ENCODE measurements at regions not wholly inside any gene's neighbourhood (a gene's known extent, or its start where the extent isn't known, plus 50 kb on each side); places are given as distances from the start of the nearest gene placed in this dataset.
"Not testable (repeated sequence)": the region's sequence is repeated elsewhere in the genome, so short reads cannot be mapped to it uniquely, and the experiment has no call there.

GRCh38 chr13:52931539-52932431 lies 83.3 kb upstream of the PCDH8 start:
- DNase-seq (ENCODE audit: low read depth), result no peak

DNA sequence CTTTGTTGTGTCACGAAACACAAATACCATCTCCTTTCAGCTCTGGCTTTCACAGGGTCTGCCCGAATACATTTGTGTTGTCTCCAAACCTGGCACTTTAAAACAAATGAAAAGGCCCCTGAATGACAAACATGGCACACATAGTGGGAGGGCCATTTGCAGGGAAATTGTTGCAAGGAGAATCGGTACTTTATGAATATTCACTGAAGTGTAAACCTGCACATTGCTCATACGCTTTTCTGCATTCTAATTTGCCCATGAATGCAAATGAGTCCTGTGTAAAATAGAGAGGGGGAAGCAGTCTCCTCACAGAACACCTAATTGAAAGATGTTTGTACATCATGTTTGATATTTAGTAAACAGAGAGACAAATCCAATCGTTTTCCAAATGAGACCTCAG lies 82.7 kb upstream of the PCDH8 start:
- no peak for DNase-seq (ENCODE audit: low read depth)

GRCh38 chr13:52929846-52930245 lies 81.4 kb upstream of the PCDH8 start:
- DNase-seq (ENCODE audit: low read depth), result no peak

DNA sequence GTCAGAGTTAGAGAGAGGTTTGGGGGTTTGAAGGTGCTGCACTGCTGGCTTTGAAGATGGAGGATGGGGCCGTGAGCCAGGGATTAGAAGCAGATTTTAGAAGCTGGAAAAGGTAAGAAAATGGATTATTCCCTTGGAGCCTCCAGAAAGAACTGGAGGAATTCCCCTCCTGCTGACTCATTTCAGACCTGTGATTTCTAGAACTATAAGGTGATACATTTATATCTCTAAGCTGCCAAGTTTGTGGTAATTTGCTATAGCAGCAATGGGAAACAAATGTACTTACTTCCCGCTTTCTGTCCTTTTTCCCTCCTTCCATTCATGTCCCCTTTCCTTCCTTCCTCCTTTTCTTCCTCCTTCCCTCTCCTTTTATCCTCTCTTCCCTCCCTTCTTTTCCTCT lies 78.5 kb upstream of the PCDH8 start:
- DNase-seq (ENCODE audit: low read depth), result no peak

GRCh38 chr13:52925775-52926285 lies 77.4 kb upstream of the PCDH8 start:
- DNase-seq (ENCODE audit: low read depth), result peak; percentile 24

GRCh38 chr13:52925251-52925650 lies 76.8 kb upstream of the PCDH8 start:
- peak; percentile 6 for DNase-seq (ENCODE audit: low read depth)

DNA sequence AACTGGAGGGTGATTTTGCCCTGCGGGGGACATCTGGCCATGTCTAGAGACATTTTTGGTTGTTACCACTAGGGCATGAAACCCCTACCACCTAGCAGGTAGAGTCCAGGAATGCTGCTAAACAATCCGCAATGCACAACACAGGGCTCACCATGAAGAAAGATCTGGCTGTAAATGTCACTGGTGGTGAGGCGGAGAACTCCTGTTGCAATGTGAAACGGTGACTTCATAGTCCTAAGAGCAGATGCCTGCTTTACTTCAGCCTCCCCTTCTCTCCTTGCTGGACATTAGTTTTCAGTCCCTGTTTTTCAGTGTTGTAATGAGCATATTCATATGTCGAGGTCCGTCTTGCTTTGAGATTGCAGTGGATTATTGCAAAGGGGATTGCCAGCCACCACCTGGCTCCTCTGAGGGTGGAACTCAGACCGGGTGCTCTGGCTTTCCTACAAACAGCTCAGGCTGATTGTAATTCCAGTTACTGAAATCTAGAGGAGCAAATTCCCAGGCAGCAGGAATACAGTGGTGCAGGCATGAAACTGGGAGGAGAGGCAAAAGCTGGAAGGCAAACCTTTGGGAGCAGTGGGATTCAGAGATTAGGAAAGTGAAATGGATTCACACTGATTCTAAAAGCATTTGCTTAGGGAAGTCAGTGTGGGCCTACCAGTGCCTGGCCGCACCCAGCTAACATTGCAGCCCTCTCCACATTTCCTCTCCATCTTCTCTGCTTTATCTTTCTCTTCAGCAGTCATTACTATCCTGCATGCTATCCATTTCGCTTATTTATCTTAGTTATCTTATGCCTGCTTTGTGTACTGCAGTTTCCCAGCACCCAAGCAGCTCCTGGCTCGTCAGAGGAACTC lies 76.1 kb upstream of the PCDH8 start:
- DNase-seq (ENCODE audit: low read depth), result no peak

DNA sequence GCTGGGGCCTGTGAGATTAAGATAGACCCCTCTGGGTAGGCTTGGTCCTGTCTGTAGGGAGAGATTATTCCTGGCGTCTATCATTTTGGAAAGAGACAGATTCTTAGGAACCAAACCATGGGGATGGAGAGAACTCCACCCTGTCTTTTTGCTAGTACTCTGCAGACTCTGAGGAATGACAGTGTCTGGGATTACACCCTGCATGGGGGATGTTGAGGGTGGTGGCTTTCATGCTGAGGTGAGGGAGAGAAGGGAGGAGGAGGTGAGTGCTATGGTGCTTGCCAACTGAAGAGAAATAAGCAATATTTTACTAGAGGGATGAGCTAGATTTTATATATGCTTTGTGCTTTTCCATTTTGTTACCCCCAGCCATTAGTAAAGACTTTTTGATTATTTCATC lies 74.5 kb upstream of the PCDH8 start:
- no peak for DNase-seq (ENCODE audit: low read depth)

- DNase-seq (ENCODE audit: low read depth), result no peak
These were observed 72.8 kb upstream of the PCDH8 start for GRCh38 chr13:52921194-52921593.

GRCh38 chr13:52916486-52916990 lies 68.1 kb upstream of the PCDH8 start:
- no peak for DNase-seq (ENCODE audit: low read depth)

- DNase-seq (ENCODE audit: low read depth), result no peak
These were observed 62.9 kb upstream of the PCDH8 start for GRCh38 chr13:52911340-52911739.

GRCh38 chr13:52910318-52910717 lies 61.9 kb upstream of the PCDH8 start:
- DNase-seq (ENCODE audit: low read depth), result not testable (repeated sequence)

- no peak for DNase-seq (ENCODE audit: low read depth)
These were observed 57.9 kb upstream of the PCDH8 start for GRCh38 chr13:52906122-52906903.

GRCh38 chr13:52905701-52906100 lies 57.3 kb upstream of the PCDH8 start:
- DNase-seq (ENCODE audit: low read depth), result no peak

DNA sequence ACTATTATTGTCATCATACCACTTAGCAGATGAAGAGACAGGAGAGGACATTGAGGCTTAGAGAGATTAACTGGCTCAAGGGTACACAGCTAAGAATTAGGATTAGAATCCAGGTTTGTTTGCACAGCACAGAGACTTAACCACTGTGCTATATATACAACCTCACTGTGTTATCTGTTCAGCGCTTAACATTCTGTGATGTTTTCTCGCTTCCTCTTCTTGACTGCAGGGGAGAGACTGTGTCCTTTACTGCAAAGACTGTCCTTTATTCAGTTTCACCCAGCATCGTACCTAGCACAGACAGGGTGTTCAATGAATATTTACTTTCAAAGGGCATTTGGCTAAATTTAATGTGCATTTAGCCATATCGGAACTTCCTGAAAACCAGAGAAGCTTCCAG lies 54.9 kb upstream of the PCDH8 start:
- DNase-seq (ENCODE audit: low read depth), result no peak

GRCh38 chr13:52899206-52899605 lies 50.8 kb upstream of the PCDH8 start:
- DNase-seq (ENCODE audit: low read depth), result no peak
